ENCODE measurements at regions not wholly inside any gene's neighbourhood (a gene's known extent, or its start where the extent isn't known, plus 50 kb on each side); places are given as distances from the start of the nearest gene placed in this dataset.
"Not testable (repeated sequence)": the region's sequence is repeated elsewhere in the genome, so short reads cannot be mapped to it uniquely, and the experiment has no call there.

DNA sequence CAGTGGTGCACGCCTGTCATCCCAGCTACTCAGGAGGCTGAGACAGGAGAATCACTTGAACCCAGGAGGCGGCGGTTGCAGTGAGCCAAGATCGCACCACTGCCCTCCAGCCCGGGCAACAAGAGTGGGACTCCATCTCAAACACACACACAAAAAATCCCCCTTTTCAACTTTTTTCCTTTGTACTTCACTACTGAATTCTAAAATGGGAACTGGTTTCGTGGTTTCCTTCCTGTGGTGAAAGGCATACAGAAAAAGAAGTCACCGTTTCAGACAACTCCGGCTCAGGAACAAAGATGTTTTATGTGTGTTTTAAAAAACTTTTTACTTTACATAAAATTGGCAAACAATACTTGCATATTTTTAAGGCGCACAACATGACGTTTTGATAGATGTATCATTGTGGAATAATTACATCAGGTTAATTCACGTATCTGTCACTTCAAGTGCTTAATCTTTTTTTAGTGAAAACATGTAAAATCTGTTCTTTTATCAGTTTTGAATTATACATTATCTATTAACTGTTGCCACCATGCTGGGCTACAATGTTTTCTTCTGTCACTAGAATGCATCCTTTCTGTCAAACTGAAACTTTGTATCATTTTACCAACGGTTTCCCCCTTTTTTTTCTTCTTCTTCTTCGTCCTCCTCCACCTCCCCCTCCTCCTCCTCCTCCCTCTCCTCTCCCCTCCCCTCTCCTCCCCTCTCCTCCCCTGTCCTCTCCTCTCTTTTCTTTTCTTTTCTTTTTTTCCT is 186.0 kb downstream of the CRLF2 start:
- 55% methylated on average over 13 of the region's 13 CpGs for WGBS
- Histone ChIP-seq H3K4me3 (ENCODE audit: low read length) (no peak overlapping the region), H3K27me3 (ENCODE audit: control insufficient read depth, insufficient read depth) (no peaks in the 10 kb centered on the region), H3K9me3 (ENCODE audit: control insufficient read depth, low read length) (no peaks in the 10 kb centered on the region), H3K4me1 (ENCODE audit: control insufficient read depth, insufficient read depth, low read length) (no peaks in the 10 kb centered on the region), H3K27ac (ENCODE audit: low read length) (no peak overlapping the region)
- DNase-seq (no peak), ATAC-seq (no peak)
- intact Hi-C loops (cut with DNase I), result no loop called here

DNA sequence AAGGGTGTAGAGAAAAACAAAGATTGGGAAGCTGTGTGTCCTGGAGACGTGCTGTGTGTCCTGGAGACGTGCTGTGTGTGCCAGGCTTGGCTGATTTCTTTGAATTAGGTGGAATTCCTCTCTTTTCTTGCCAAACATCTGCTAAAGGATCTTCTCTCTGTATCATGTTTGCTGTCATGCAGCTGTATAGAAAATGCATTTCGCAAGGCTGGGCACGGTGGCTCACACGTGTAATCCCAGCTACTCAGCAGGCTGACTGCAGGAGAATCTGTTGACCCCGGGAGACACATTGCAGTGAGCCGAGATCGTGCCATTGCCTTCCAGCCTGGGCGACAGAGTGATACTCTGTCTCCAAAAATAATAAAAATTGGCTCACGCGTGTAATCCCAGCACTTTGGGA is 187.0 kb downstream of the CRLF2 start:
- DNase-seq, result no peak
- H3K4me1 ChIP-seq (ENCODE audit: control insufficient read depth, insufficient read depth, low read length), result no peaks in the 10 kb centered on the region
- H3K9me3 ChIP-seq (ENCODE audit: control insufficient read depth, low read length), result no peaks in the 10 kb centered on the region
- no peaks in the 10 kb centered on the region for H3K27me3 ChIP-seq (ENCODE audit: control insufficient read depth, insufficient read depth)
- H3K27ac ChIP-seq (ENCODE audit: low read length), result no peak overlapping the region
- ATAC-seq, result no peak
- 75% methylated on average over 11 of the region's 11 CpGs for WGBS
- no peak overlapping the region for H3K4me3 ChIP-seq (ENCODE audit: low read length)
- intact Hi-C loops (cut with DNase I), result no loop called here

DNA sequence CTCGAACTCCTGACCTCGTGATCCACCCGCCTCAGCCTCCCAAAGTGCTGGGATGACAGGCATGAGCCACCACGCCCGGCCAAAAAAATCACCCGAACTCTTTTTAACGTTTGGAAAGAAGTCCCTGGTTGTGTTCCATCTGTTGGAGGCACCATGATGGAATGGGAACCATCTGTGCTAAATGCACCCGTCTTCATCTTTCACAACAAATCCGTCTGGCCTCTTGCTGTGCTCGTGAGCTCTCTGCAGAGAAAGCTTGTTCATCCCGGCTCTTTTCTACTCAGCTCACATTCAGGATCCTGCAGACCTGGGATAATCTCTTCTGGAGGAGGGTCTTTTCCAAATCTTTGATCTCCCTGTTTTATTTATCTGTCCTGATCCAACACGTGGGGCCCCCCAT is 188.8 kb downstream of the CRLF2 start:
- H3K27me3 ChIP-seq (ENCODE audit: control insufficient read depth, insufficient read depth), result no peaks in the 10 kb centered on the region
- no peak overlapping the region for H3K4me3 ChIP-seq (ENCODE audit: low read length)
- no peaks in the 10 kb centered on the region for H3K9me3 ChIP-seq (ENCODE audit: control insufficient read depth, low read length)
- WGBS, result 75% methylated on average over 12 of the region's 12 CpGs
- H3K4me1 ChIP-seq (ENCODE audit: control insufficient read depth, insufficient read depth, low read length), result no peaks in the 10 kb centered on the region
- no peak for ATAC-seq
- no peak overlapping the region for H3K27ac ChIP-seq (ENCODE audit: low read length)
- DNase-seq, result no peak
- intact Hi-C loops (cut with DNase I), result no loop called here

DNA sequence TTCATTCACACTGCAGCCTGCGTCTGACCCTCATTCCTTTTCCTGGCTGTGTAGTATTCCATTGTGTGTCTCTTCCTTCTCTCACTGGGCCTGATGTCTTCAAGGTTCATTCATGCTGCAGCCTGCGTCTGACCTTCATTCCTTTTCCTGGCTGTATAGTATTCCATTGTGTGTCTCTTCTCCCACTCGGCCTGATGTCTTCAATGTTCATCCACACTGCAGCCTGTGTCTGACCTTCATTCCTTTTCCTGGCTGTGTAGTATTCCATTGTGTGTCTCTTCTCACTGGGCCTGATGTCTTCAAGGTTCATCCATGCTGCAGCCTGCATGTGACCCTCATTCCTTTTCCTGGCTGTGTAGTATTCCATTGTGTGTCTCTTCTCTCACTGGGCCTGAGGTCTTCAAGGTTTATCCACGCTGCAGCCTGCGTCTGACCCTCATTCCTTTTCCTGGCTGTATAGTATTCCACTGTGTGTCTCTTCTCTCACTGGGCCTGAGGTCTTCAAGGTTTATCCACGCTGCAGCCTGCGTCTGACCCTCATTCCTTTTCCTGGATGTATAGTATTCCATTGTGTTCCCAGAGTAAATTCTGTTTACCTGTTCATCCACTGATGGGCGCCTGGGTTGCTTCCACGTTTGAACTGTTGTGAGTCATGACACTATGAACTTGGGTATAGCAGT is 191.0 kb downstream of the CRLF2 start:
- ATAC-seq; H3K9me3 ChIP-seq (ENCODE audit: control insufficient read depth, low read length); DNase-seq; H3K4me1 ChIP-seq (ENCODE audit: control insufficient read depth, insufficient read depth, low read length); H3K4me3 ChIP-seq (ENCODE audit: low read length); H3K27me3 ChIP-seq (ENCODE audit: control insufficient read depth, insufficient read depth); H3K27ac ChIP-seq (ENCODE audit: low read length); intact Hi-C loops (cut with DNase I): not testable (repeated sequence)
- WGBS, result 95% methylated on average over 9 of the region's 9 CpGs

DNA sequence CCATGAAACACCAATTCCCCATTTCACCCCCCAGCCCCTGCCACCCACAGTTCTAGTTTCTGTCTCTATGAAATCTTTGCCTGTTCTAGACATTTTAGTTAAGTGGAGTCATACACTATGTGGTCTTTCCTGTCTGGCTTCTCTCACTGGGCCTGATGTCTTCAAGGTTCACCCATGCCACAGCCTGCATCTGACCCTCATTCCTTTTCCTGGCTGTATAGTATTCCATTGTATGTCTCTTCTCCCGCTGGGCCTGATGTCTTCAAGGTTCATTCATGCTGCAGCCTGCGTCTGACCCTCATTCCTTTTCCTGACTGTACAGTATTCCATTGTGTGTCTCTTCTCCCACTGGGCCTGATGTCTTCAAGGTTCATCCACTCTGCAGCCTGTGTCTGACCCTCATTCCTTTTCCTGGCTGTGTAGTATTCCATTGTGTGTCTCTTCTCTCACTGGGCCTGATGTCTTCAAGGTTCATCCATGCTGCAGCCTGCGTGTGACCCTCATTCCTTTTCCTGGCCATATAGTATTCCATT is 191.7 kb downstream of the CRLF2 start:
- H3K27ac ChIP-seq (ENCODE audit: low read length), result no peak overlapping the region
- no peaks in the 10 kb centered on the region for H3K4me1 ChIP-seq (ENCODE audit: control insufficient read depth, insufficient read depth, low read length)
- no peaks in the 10 kb centered on the region for H3K9me3 ChIP-seq (ENCODE audit: control insufficient read depth, low read length)
- intact Hi-C loops (cut with DNase I), result no loop called here
- H3K27me3 ChIP-seq (ENCODE audit: control insufficient read depth, insufficient read depth), result no peaks in the 10 kb centered on the region
- DNase-seq, result no peak
- no peak overlapping the region for H3K4me3 ChIP-seq (ENCODE audit: low read length)
- WGBS, result 93% methylated on average over 3 of the region's 3 CpGs
- ATAC-seq, result no peak

DNA sequence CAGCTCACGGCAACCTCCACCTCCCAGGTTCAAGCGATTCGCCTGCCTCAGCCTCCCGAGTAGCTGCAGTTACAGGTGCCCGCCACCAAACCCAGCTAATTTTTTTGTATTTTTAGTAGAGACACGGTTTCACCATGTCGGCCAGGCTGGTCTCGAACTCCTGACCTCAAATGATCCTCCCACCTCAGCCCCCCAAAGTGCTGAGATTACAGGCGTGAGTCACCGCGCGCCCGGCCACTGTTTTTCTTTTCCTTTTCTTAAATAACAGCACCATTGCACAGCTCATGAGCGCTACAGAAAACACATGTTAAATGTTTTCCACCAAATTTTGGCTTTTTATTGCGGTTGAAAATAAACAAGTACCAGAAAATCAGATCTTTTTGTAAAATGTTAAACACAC is 195.5 kb downstream of the CRLF2 start:
- H3K4me1 ChIP-seq (ENCODE audit: control insufficient read depth, insufficient read depth, low read length); H3K27ac ChIP-seq (ENCODE audit: low read length); H3K9me3 ChIP-seq (ENCODE audit: control insufficient read depth, low read length); DNase-seq; H3K4me3 ChIP-seq (ENCODE audit: low read length); ATAC-seq; H3K27me3 ChIP-seq (ENCODE audit: control insufficient read depth, insufficient read depth); intact Hi-C loops (cut with DNase I): not testable (repeated sequence)
- 88% methylated on average over 15 of the region's 15 CpGs for WGBS

DNA sequence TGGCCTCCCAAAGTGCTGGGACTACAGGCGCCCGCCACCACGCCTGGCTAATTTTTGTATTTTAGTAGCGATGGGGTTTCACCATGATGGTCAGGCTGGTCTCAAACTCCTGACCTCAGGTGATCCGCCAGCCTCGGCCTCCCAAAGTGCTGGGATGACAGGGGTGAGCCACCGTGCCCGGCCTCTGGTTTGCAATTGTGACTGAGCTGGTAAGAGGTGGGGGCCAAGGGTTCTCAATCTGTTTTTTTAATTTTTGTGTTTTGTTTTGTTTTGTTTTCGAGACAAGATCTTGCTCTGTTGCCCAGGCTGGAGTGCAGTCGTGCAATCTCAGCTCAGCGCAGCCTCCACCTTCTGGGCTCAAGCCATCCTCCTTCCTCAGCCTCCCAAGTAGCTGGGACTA is 196.2 kb downstream of the CRLF2 start:
- DNase-seq, ATAC-seq: not testable (repeated sequence)
- 91% methylated on average over 11 of the region's 11 CpGs for WGBS

DNA sequence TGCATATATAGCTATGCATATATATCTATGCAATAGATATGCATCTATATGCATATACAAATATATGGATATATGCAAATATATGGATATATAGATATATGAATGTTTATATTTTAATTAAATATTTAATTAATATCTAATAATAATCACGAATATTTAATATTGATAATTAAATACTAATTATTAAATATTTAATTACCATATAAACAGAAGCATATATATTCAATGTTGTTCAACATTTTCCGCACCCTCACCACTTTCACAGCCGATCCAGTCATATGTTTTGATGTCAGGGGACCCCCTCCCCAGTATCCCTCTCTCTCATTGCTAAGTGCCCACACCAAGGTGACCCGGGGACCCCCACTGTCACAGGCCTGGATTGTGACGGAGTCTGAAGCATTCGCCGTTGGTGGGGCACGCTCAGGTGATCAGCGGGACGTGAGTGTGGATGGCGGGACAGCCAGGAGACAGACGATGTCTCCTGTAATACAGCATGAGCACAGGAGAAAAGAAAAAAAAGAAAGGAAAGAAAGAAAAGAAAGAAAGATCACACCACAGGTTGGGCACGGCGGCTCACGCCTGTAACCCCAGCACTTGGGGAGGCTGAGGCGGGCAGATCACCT is 199.7 kb downstream of the CRLF2 start:
- DNase-seq (no peak), ATAC-seq (no peak)
- H3K27ac ChIP-seq (ENCODE audit: low read length), result no peak overlapping the region
- intact Hi-C loops (cut with DNase I), result no loop called here
- no peaks in the 10 kb centered on the region for H3K4me1 ChIP-seq (ENCODE audit: control insufficient read depth, insufficient read depth, low read length)
- H3K4me3 ChIP-seq (ENCODE audit: low read length), result no peak overlapping the region
- H3K27me3 ChIP-seq (ENCODE audit: control insufficient read depth, insufficient read depth), result no peaks in the 10 kb centered on the region
- 87% methylated on average over 16 of the region's 16 CpGs for WGBS
- H3K9me3 ChIP-seq (ENCODE audit: control insufficient read depth, low read length), result no peaks in the 10 kb centered on the region

More for the DNA sequence above, 196.2 kb downstream of the CRLF2 start:
- H3K27me3 ChIP-seq (ENCODE audit: control insufficient read depth, insufficient read depth); H3K27ac ChIP-seq (ENCODE audit: low read length); H3K4me1 ChIP-seq (ENCODE audit: control insufficient read depth, insufficient read depth, low read length); H3K4me3 ChIP-seq (ENCODE audit: low read length); H3K9me3 ChIP-seq (ENCODE audit: control insufficient read depth, low read length); intact Hi-C loops (cut with DNase I): not testable (repeated sequence)

DNA sequence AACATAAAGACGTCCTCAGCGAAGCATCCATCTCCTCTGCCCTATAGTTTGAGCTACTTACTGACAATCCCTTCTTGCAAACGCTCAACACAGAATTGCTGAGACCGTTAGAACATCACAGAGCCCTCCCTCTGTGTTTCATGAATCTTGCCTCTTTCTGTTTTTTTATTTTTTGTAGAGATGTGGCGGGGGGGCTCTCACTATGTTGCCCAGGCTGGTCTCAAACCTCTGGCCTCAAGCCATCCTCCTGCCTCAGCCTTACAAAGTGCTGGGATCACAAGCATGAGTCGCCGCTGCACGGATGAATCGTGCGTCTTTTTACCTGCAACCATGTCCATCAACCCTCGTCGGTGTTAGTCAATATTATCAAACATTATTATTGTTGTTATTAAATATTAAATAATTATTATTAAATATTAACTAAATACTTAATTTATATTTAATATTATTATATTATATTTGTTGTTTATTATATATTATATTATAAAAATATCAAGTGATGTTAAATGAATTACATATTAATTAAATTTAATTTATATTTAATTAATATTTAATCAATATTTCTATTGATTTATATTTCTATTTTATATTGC is 200.7 kb downstream of the CRLF2 start:
- H3K4me3 ChIP-seq (ENCODE audit: low read length), result no peak overlapping the region
- ATAC-seq (no peak), DNase-seq (no peak)
- no peaks in the 10 kb centered on the region for H3K9me3 ChIP-seq (ENCODE audit: control insufficient read depth, low read length)
- no peaks in the 10 kb centered on the region for H3K4me1 ChIP-seq (ENCODE audit: control insufficient read depth, insufficient read depth, low read length)
- intact Hi-C loops (cut with DNase I), result no loop called here
- whole genome bisulfite sequencing, result 84% methylated on average over 12 of the region's 12 CpGs
- no peak overlapping the region for H3K27ac ChIP-seq (ENCODE audit: low read length)
- no peaks in the 10 kb centered on the region for H3K27me3 ChIP-seq (ENCODE audit: control insufficient read depth, insufficient read depth)

DNA sequence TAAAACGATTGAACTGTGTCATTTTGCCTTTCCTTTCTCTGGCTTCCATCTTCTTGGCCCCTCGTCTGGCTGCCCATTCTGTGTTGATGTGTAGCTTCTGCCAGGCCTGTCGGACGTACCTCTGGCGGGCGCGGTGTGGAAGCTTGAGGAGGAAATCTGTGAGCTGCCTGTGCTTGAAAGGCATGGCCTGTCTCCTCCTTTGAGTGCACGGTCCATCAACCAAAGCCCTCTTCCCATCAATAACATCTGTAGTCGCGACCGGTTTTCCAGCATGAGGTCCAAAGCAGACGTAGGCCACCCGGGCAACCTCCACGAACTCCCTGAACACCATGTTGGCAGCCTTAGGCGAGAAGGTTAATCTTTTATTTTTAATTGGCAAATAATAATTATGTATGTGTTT is 202.7 kb downstream of the CRLF2 start:
- no peak for DNase-seq
- 87% methylated on average over 15 of the region's 15 CpGs for WGBS
- Histone ChIP-seq H3K4me3 (ENCODE audit: low read length) (no peak overlapping the region), H3K9me3 (ENCODE audit: control insufficient read depth, low read length) (no peaks in the 10 kb centered on the region), H3K27me3 (ENCODE audit: control insufficient read depth, insufficient read depth) (no peaks in the 10 kb centered on the region), H3K27ac (ENCODE audit: low read length) (no peak overlapping the region), H3K4me1 (ENCODE audit: control insufficient read depth, insufficient read depth, low read length) (no peaks in the 10 kb centered on the region)
- intact Hi-C loops (cut with DNase I), result no loop called here
- ATAC-seq, result no peak

DNA sequence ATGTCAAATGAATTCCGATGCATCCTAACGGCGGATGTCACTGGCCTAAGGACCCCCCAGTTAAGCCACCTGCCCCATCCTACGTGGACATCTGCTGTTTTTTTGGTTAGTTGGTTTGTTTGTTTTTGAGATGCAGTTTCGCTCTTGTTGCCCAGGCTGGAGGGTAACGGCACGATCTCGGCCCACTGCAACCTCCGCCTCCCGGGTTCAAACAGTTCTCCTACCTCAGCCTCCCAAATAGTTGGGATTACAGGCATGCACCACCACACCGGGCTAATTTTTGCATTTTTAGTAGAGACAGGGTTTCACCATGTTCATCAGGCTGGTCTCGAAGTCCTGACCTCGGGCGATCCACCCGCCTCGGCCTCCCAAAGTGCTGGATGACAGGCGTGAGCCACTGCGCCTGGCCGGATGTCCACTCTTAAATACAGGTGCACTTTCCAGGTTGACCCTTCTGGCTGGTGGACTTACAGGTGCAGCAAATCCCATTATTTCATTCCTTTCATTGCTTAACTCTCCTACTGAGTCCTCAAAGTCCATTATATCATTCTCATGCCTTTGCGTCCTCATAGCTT is 206.2 kb downstream of the CRLF2 start:
- H3K9me3 ChIP-seq (ENCODE audit: control insufficient read depth, low read length), result no peaks in the 10 kb centered on the region
- ATAC-seq (no peak), DNase-seq (no peak)
- WGBS, result 91% methylated on average over 20 of the region's 20 CpGs
- H3K4me3 ChIP-seq (ENCODE audit: low read length), result no peak overlapping the region
- no peaks in the 10 kb centered on the region for H3K4me1 ChIP-seq (ENCODE audit: control insufficient read depth, insufficient read depth, low read length)
- no peaks in the 10 kb centered on the region for H3K27me3 ChIP-seq (ENCODE audit: control insufficient read depth, insufficient read depth)
- no peak overlapping the region for H3K27ac ChIP-seq (ENCODE audit: low read length)
- intact Hi-C loops (cut with DNase I), result no loop called here

All from right cardiac atrium (tissue), 5 donors.